HG03521 (cell line): ENCODE measurements at regions not wholly inside any gene's neighbourhood (a gene's known extent, or its start where the extent isn't known, plus 50 kb on each side); places are given as distances from the start of the nearest gene placed in this dataset.
"Not testable (repeated sequence)": the region's sequence is repeated elsewhere in the genome, so short reads cannot be mapped to it uniquely, and the experiment has no call there.

Source experiments
- ATAC-seq: cut with Tn5 transposase; IDR thresholded peaks from one replicate; pipeline ENCODE4 v1.9.1; 2021; ENCODE audit warnings: mild to moderate bottlenecking, moderate library complexity; ENCODE audit not compliant: unreplicated experiment

DNA sequence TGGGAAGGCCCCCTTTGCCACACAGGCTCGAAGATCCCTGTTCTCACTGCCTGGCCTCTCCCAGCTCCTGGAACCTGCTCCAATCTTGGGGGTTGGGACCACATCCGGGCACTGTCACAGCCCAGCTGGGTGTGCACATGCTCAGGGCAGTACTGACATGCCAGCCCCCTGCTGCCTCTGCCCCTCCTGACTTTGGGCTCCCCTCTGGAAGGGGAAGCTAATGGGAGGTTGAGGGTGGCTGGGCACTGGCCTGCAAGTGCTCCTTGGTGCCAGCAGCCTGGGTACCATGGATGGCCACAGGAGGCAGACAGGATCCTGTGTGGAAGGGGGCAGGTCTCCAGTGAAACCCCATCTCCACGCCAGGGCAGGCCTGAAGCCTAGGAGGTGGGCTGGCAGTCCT lies 126.1 kb upstream of the NOL4 start:
- no peak for ATAC-seq

GRCh38 chr18:34352385-34353163 lies 127.9 kb upstream of the NOL4 start:
- no peak for ATAC-seq

DNA sequence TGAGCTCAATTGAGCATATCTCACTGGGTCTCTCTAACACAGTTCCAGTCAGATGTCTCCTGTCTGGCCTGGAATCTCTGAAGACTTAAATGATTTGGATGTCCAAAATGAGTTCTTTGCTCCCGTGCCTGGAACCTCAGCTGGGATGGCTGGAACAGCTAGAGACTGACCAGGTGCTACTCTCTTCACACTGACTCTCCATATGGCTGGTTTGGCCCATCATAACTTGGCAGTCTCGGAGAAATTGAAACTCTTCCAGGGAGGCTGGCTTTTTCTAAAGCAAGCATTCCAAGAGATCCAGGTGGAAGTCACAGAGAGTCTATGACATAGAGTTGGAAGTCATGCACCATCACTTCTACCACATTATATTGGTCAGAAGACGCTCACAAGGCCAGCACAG lies 129.6 kb upstream of the NOL4 start:
- no peak for ATAC-seq

DNA sequence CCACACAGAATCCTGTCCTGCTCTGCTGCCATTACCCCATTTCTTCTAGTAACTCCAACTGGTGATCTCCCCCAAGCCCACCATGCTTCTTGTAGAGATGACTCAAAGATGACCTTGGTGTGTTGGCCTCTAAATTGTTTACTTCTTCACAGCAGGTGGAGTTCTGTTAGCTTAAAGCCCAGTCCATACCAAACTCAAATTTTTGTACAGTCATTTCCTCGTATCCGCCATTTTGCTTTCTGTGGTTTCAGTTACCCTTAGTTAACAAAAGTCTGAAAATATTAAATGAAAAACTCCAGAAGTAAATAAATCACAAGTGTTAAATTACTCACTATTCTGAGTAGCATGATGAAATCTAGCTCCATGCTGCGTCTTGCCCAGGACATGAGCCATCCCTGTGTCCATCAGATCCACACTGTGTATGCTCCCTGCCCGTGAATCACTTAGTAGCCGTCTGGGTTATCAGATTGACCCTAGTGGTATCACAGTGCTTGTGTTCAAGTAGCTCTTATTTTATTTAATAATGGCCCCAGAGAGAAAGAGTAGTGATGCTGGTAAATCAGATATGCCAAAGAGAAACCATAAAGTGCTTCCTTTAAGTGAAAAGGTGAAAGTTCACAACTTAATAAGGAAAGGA lies 133.3 kb upstream of the NOL4 start:
- ATAC-seq = no peak

GRCh38 chr18:34358923-34359322 lies 134.2 kb upstream of the NOL4 start:
- ATAC-seq = peak; percentile 73

- no peak for ATAC-seq
These were observed 140.0 kb upstream of the NOL4 start for GRCh38 chr18:34364699-34365098.

DNA sequence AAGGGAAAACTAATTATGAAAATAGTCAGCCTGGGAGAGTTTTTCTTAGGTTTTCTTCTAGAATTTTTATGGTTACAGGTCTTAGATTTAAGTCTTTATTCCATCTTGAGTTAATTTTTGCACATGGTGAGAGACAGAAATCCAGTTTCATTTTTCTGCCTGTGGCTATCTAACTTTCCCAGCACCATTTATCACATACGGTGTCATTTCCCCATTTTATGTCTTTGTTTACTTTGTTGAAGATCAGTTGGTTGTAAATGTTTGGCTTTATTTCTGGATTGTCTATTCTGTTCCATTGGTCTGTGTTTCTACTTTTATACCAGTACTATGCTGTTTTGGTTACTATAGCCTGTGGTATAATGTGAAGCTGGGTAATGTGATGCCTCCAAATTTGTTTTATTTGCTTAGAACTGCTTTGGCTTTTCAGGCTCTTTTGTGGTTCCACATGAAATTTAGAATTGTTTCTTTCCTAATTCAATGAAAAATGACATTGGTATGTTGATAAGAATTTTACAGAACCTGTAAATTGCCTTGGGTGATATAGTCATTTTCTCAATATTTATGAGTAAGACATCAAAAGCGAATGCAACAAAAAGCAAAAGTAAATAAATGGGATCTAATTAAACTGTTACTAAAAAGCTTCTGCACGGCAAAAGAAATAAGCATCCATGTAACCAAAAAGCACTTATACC lies 146.1 kb upstream of the NOL4 start:
- no peak for ATAC-seq

DNA sequence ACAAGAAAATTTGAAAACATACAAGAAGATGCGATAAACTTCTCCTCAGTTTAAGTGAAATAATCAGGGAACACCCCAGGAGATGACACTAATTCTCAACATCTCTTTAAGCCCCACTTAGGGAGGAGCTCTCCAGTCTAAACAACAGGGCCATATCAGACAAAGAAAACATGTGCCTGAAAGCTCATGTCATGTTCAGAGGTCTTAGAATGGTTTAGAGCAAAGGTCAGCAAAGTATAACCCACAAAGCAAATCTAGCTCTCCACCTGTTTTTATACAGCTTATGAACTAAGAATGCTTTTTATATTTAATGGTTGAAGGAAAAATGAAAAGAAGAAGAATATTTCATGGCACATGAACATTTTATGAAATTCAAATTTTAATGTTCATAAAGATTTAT lies 155.6 kb upstream of the NOL4 start:
- ATAC-seq = no peak

GRCh38 chr18:34385311-34385710 lies 160.6 kb upstream of the NOL4 start:
- no peak for ATAC-seq

- ATAC-seq = no peak
These were observed 162.1 kb upstream of the NOL4 start for GRCh38 chr18:34386803-34387202.

DNA sequence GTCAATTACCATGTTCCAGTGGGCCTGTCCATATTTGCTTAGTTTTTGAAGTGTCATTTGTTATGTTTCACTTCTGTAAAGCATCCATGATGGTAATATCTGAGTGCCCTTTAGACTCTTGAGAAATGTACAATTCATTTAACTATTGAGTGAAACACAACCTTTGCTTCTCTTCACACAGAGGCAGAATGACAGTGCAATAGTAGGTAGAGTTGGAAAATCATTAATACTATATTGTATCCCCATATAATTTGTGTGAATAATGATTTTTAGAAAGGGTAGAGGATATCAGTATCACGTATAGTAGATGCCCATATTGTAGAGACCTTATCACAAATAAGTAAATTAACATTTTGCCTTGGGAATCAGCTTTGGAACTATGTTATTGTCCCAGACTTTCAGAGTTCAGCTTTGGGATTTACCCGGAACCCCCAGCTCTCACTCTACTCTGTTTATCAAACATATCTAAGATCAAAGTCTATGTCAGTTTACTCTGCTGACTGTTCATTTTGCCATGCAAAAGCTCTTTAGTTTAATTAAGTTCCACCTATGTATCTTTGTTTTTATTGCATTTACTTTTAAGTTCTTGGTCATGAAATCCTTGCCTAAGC lies 172.7 kb upstream of the NOL4 start:
- no peak for ATAC-seq

GRCh38 chr18:34399892-34400291 lies 175.2 kb upstream of the NOL4 start:
- ATAC-seq = no peak

- no peak for ATAC-seq
These were observed 176.1 kb upstream of the NOL4 start for GRCh38 chr18:34400834-34401233.

GRCh38 chr18:34401775-34402174 lies 177.1 kb upstream of the NOL4 start:
- no peak for ATAC-seq

DNA sequence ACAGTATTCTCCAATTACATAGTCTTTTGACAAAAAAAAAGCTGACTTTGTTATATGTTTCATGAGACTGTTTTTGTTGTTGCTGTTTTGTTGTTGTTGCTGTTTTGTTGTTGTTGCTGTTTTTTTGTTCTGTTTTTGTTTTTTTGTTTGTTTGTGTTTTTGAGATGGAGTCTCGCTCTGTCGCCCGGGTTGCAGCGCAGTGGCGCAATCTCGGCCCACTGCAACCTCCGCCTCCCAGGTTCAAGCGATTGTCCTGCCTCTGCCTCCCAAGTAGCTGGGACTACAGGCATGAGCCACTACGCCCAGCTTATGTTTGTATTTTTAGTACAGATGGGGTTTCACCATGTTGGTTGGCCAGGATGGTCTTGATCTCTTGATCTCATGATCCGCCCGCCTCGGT lies 182.8 kb upstream of the NOL4 start:
- ATAC-seq = not testable (repeated sequence)

GRCh38 chr18:34411952-34412351 lies 187.2 kb upstream of the NOL4 start:
- no peak for ATAC-seq

DNA sequence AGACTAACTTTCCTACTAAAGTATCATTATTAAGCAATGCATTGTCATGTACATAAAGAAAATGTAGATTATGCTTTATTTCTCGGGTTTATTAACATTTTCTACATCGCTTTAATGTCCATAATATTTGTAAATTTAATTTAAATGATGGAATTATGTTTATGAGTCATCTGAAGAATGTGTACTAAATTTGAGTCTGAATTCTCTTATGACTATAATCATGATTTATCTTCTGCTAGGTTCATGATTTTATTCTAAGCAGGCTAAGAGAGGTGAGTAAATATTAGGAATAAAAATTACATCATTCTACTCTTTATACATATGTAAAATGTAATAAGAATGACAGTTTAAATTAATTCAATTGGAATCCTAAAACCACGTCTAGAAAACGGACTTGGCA lies 206.3 kb upstream of the NOL4 start:
- ATAC-seq = no peak

DNA sequence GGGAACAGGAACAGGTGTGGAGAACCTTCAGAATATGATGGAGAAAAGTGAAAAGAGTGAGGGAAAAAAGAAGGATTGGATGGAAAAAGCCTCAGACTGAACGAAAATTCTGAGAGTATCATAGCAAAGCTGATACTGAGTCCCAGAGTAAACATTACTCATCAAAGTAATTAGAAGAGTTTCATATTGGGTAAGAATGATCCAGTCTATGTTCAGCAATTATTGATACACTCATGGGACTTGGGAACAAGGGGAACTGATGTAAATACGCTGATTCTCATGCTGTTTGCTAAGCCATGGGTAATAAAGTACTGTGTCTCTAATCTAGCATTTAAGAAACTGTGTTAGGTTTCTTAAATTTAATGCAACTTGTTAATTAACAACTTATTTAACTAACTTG lies 219.9 kb upstream of the NOL4 start:
- ATAC-seq = no peak

DNA sequence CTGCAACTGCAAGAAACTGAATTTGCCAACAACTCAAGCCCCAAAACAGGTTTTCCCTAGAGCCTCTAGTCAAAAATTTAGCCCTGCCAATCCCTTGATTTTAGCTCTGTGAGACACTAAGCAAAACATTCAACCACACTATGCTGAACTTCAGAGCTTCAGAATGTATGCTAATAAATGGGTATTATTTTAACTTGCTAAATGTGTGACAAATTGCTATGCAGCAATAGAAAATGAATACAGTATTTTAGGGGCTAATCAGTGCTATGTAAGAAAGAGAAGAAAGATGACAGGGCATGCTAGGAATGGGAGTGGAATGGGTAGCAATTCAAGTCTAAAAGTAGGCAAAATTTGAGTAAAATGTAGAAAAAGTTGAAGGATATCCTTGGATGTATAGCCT lies 223.9 kb upstream of the NOL4 start:
- ATAC-seq = no peak

DNA sequence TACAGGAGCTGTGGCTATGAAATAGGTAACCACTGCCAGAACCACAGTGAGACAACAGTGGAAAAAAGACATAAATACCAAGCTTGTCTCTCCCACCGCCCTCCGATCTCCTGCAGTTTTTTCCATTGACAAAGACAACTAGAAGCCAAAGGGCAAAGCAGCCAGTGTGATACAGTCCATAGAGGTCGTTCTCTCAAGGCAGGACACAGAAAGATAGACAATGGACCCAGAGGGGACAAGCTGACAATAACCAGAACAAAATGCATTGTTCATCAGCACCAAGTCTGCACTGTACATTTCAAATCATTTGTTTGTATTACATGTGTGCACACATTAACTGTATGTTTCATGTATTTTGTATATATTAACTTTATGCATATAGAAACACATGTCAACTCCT lies 233.0 kb upstream of the NOL4 start:
- no peak for ATAC-seq

DNA sequence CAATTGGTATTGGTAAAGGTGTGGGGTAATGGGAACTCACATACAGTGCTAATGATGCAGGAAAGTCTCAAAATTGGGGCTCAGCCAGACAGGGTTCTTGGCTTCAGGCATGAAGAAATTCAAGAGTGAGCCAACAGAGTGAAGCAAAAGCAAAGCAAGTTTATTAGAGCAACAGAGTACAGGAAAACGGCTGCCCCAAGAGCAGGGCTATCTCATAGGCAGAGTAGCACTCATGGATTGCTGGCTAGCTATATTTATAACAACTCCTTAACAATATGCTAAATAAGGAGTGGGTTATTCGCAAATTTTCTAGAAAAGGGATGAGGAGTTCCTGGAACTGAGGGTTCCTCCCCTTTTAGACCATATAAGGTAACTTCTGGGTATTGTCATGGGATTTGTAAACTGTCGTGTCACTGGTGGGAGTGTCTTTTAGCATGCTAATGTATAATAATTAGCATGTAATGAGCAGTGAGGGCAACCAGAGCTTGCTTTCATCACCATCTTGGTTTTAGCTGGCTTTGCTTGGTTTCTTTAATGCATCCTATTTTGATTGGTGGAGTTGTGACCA lies 233.8 kb upstream of the NOL4 start:
- no peak for ATAC-seq
